Liver (tissue), 3 donors: ENCODE measurements at regions not wholly inside any gene's neighbourhood (a gene's known extent, or its start where the extent isn't known, plus 50 kb on each side); places are given as distances from the start of the nearest gene placed in this dataset.

Experiments
- HNF4A ChIP-seq, 2 donors: conservative IDR thresholded peaks; 2 replicates each; pipeline ENCODE4 v1.6.1; 2016; ENCODE audit warnings: antibody characterized with exemption in 2 of 2, mild to moderate bottlenecking in 2 of 2
- JUND ChIP-seq, 2 donors: IDR thresholded peaks; 2 replicates each; pipeline ENCODE4 v1.6.1; 2016; ENCODE audit warnings: antibody characterized with exemption in 2 of 2
- SP1 ChIP-seq: IDR thresholded peaks from 2 replicates; pipeline ENCODE4 v1.6.1; 2018; ENCODE audit warnings: antibody characterized with exemption, mild to moderate bottlenecking
- TF ChIP-seq, protein P1 (sequence below): fragments of 150-350 bp; IDR thresholded peaks from 2 replicates; pipeline ENCODE4 v1.5.1; 2017; ENCODE audit warnings: improper control_type of control experiment, low read depth, low read length; ENCODE audit not compliant: missing input control
- donor health status: healthy.
- donor health status: healthy.

DNA sequence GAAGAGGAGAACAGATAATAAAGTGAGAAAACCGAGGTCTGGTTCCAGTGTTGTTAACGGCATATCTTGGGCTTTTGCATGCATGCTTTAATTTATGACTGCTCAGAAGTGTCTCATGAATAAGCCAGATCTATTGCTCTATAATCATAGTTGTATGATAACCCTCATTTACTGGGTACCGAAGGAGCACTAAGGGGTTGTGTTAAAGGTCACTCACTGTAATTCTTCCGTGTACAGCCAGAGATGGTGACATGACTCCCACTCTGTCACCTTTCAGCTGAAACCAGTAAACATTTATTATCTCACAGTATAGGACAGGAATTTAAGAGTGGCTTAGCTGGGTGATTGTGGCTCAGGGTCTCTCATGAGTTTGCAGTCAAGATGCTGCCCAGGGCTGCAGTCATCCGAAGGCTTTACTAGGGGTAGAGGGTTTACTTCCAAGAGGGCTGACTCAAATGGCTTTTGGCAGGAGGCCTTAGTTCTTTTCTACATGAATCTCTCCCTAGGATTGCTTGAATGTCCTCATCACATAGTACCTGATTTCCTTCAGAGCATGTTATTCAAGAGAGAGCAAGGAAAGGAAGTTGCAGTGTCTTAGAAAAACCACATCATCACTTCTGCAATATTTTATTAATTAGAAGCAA is 107.0 kb downstream of the NAB1 start:
- TF ChIP-seq JUND (IDR thresholded peaks at IDR 0.05), result no peak
- TF ChIP-seq, protein P1, sequence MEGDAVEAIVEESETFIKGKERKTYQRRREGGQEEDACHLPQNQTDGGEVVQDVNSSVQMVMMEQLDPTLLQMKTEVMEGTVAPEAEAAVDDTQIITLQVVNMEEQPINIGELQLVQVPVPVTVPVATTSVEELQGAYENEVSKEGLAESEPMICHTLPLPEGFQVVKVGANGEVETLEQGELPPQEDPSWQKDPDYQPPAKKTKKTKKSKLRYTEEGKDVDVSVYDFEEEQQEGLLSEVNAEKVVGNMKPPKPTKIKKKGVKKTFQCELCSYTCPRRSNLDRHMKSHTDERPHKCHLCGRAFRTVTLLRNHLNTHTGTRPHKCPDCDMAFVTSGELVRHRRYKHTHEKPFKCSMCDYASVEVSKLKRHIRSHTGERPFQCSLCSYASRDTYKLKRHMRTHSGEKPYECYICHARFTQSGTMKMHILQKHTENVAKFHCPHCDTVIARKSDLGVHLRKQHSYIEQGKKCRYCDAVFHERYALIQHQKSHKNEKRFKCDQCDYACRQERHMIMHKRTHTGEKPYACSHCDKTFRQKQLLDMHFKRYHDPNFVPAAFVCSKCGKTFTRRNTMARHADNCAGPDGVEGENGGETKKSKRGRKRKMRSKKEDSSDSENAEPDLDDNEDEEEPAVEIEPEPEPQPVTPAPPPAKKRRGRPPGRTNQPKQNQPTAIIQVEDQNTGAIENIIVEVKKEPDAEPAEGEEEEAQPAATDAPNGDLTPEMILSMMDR, result no peak
- TF ChIP-seq SP1, result no peak
- no peak for TF ChIP-seq HNF4A (conservative IDR thresholded peaks at IDR 0.05)
